ENCODE measurements at regions not wholly inside any gene's neighbourhood (a gene's known extent, or its start where the extent isn't known, plus 50 kb on each side); places are given as distances from the start of the nearest gene placed in this dataset.

DNA sequence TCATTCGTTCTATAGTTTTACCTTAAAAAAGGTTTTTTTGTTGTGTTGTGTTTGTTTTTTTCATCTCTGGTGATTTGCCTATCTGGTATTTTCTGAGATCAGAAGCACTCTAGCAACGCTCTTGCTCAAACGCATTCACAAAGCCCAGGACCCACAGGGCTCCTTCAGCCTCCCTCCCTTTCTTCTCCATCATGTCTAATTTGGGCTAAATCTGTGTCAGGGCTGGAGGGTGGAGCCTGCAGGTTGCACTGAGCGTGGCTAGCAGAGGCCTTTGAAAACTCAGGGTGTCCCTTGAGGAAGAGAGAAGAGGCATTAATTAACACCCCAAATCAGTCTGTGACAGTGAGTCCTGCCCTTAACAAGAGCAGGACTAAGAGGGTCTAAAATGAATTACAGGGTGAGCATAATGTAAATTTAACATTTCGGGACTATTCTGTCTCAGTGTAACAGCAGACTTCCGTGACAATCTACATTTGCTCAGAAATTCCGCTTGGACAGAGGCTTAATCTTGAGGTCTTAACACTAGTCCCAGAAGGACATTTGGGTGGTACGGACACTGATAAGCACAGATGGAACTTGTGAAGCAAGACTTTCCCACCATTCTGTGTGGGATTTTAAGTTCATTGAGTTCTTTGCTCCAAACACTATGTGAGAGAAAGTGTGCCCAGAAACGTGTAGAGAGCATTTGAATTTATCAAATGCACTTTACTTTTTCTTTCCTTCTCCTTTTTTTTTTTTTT, 174.4 kb upstream of the APCDD1 start:
- no peak for DNase-seq (ENCODE audit: low spot score)
- H3K9me2 ChIP-seq (replicated peaks; ENCODE audit: insufficient read depth) = no peaks in the 10 kb centered on the region
- no peaks in the 10 kb centered on the region for H3K27me3 ChIP-seq
- no peak overlapping the region for H3K4me3 ChIP-seq
- H3K9me3 ChIP-seq (ENCODE audit: low read depth) = no peaks in the 10 kb centered on the region
- no peaks in the 10 kb centered on the region for H4K20me1 ChIP-seq (ENCODE audit: insufficient read depth, poor library complexity, severe bottlenecking)
- TF ChIP-seq, protein P1, sequence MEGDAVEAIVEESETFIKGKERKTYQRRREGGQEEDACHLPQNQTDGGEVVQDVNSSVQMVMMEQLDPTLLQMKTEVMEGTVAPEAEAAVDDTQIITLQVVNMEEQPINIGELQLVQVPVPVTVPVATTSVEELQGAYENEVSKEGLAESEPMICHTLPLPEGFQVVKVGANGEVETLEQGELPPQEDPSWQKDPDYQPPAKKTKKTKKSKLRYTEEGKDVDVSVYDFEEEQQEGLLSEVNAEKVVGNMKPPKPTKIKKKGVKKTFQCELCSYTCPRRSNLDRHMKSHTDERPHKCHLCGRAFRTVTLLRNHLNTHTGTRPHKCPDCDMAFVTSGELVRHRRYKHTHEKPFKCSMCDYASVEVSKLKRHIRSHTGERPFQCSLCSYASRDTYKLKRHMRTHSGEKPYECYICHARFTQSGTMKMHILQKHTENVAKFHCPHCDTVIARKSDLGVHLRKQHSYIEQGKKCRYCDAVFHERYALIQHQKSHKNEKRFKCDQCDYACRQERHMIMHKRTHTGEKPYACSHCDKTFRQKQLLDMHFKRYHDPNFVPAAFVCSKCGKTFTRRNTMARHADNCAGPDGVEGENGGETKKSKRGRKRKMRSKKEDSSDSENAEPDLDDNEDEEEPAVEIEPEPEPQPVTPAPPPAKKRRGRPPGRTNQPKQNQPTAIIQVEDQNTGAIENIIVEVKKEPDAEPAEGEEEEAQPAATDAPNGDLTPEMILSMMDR (IDR thresholded peaks at IDR 0.05; ENCODE audit: poor library complexity) = no peak
- no peak for TF ChIP-seq EZH2 (IDR thresholded peaks at IDR 0.05; ENCODE audit: borderline replicate concordance)
- TF ChIP-seq EZH2phosphoT487 (IDR thresholded peaks at IDR 0.05; ENCODE audit: low read depth, severe bottlenecking, unreplicated experiment) = no peak
- 68% methylated on average over 9 of the region's 9 CpGs for WGBS (ENCODE audit: low lambda C conversion rate, missing lambda C conversion rate)
- no peaks in the 10 kb centered on the region for H3K79me2 ChIP-seq
- H3K4me2 ChIP-seq = no peak overlapping the region
- no peak overlapping the region for H2AFZ ChIP-seq
- H3K27ac ChIP-seq = no peak overlapping the region
- no peaks in the 10 kb centered on the region for H3K36me3 ChIP-seq (replicated peaks; ENCODE audit: insufficient read depth, low read depth)
- peaks cover 8% of the 10 kb centered on the region for H3K4me1 ChIP-seq (ENCODE audit: insufficient read depth)

GRCh38 chr18:10284540-10285282, 169.7 kb upstream of the APCDD1 start:
- no peak overlapping the region for H3K27ac ChIP-seq
- DNase-seq (ENCODE audit: low spot score) = no peak

DNA sequence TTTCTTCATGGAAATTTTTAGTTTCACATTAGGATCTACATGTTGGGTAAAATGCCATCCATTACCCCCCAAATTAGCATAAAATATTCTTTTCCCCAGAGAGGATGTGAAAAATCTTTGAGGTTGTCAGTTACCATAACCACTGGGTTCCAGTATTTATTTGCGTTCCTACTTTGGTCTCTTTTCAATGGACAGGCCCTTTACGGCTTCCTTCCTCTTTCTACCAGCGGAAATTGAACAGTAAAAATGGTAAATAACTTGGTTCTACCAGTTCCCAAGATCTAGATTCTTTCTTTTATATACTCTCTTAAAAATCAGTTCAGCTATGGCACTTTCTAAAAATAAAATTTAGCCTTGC, 169.2 kb upstream of the APCDD1 start:
- 88% methylated on average over 3 of the region's 3 CpGs for WGBS (ENCODE audit: low lambda C conversion rate, missing lambda C conversion rate)

More at GRCh38 chr18:10284540-10285282, 169.7 kb upstream of the APCDD1 start:
- Histone ChIP-seq H3K4me2 (no peak overlapping the region), H3K9me3 (ENCODE audit: low read depth) (no peaks in the 10 kb centered on the region), H3K79me2 (no peaks in the 10 kb centered on the region), H3K9me2 (replicated peaks; ENCODE audit: insufficient read depth) (no peaks in the 10 kb centered on the region), H3K36me3 (replicated peaks; ENCODE audit: insufficient read depth, low read depth) (no peaks in the 10 kb centered on the region), H3K4me3 (no peak overlapping the region), H3K27me3 (no peaks in the 10 kb centered on the region), H4K20me1 (ENCODE audit: insufficient read depth, poor library complexity, severe bottlenecking) (no peaks in the 10 kb centered on the region), H3K4me1 (ENCODE audit: insufficient read depth) (peaks cover 8% of the 10 kb centered on the region), H2AFZ (no peak overlapping the region)
- TF ChIP-seq EZH2 (IDR thresholded peaks at IDR 0.05; ENCODE audit: borderline replicate concordance) (no peak), EZH2phosphoT487 (IDR thresholded peaks at IDR 0.05; ENCODE audit: low read depth, severe bottlenecking, unreplicated experiment) (no peak)
- TF ChIP-seq, protein P1 (IDR thresholded peaks at IDR 0.05; ENCODE audit: poor library complexity) = no peak
- 57% methylated on average over 13 of the region's 13 CpGs for WGBS (ENCODE audit: low lambda C conversion rate, missing lambda C conversion rate)

More for the DNA sequence above, 169.2 kb upstream of the APCDD1 start:
- DNase-seq (ENCODE audit: low spot score) = no peak
- Histone ChIP-seq H3K9me3 (ENCODE audit: low read depth) (no peaks in the 10 kb centered on the region), H3K9me2 (replicated peaks; ENCODE audit: insufficient read depth) (no peaks in the 10 kb centered on the region), H3K4me1 (ENCODE audit: insufficient read depth) (peaks cover 8% of the 10 kb centered on the region), H3K4me3 (no peak overlapping the region), H2AFZ (no peak overlapping the region), H3K36me3 (replicated peaks; ENCODE audit: insufficient read depth, low read depth) (no peaks in the 10 kb centered on the region), H3K4me2 (no peak overlapping the region), H4K20me1 (ENCODE audit: insufficient read depth, poor library complexity, severe bottlenecking) (no peaks in the 10 kb centered on the region), H3K79me2 (no peaks in the 10 kb centered on the region), H3K27me3 (no peaks in the 10 kb centered on the region), H3K27ac (no peak overlapping the region)
- TF ChIP-seq, protein P1 (IDR thresholded peaks at IDR 0.05; ENCODE audit: poor library complexity) = no peak

Data from hepatocyte (in vitro differentiated cells).